Neural progenitor cell (in vitro differentiated cells): ENCODE measurements at regions not wholly inside any gene's neighbourhood (a gene's known extent, or its start where the extent isn't known, plus 50 kb on each side); places are given as distances from the start of the nearest gene placed in this dataset.

ENCODE experiments used
- DNase-seq: peaks from one replicate; pipeline ENCODE4 v3.0.0-alpha.2; 2016; ENCODE audit warnings: low spot score
- H2AFZ ChIP-seq: fragments of 200-600 bp; sonication (generic); replicated peaks from 2 replicates; pipeline ENCODE4 v1.6.1; 2016; ENCODE audit warnings: antibody characterized with exemption
- H3F3A ChIP-seq: fragments of 200-600 bp; sonication (generic); 2 replicates; pipeline ENCODE4 v1.6.1; 2016; ENCODE audit warnings: antibody characterized with exemption, low read depth
- H3K27ac ChIP-seq: fragments of 200-600 bp; sonication (generic); 2 replicates; pipeline ENCODE4 v1.5.1; 2016; ENCODE audit warnings: mild to moderate bottlenecking
- H3K27me3 ChIP-seq: fragments of 200-600 bp; sonication (generic); 2 replicates; pipeline ENCODE4 v1.6.1; 2016; ENCODE audit warnings: mild to moderate bottlenecking, moderate library complexity
- H3K36me3 ChIP-seq: fragments of 200-600 bp; sonication (generic); 2 replicates; pipeline ENCODE4 v1.5.1; 2016
- H3K4me1 ChIP-seq: fragments of 200-600 bp; sonication (generic); 2 replicates; pipeline ENCODE4 v1.6.1; 2016; ENCODE audit warnings: mixed run types
- H3K4me2 ChIP-seq: fragments of 200-600 bp; sonication (generic); 2 replicates; pipeline ENCODE4 v1.6.1; 2016
- H3K4me3 ChIP-seq: fragments of 200-600 bp; sonication (generic); 2 replicates; pipeline ENCODE4 v1.5.1; 2016
- H3K79me2 ChIP-seq: fragments of 200-600 bp; sonication (generic); 2 replicates; pipeline ENCODE4 v1.6.1; 2016; ENCODE audit warnings: low read depth
- H3K9ac ChIP-seq: fragments of 200-600 bp; sonication (generic); 2 replicates; pipeline ENCODE4 v1.6.1; 2016
- H3K9me3 ChIP-seq: fragments of 200-600 bp; sonication (generic); 2 replicates; pipeline ENCODE4 v1.5.1; 2016; ENCODE audit warnings: low read depth
- H4K20me1 ChIP-seq: fragments of 200-600 bp; sonication (generic); 2 replicates; pipeline ENCODE4 v1.6.1; 2016; ENCODE audit warnings: low read depth
- H3K27ac Mint-ChIP-seq: 3 replicates; pipeline ENCODE4 v1.8.0; 2021; ENCODE audit warnings: mixed read lengths
- H3K27me3 Mint-ChIP-seq: 2 replicates; pipeline ENCODE4 v1.8.0; 2022; ENCODE audit warnings: low read depth, mild to moderate bottlenecking, inconsistent platforms, moderate library complexity, mixed read lengths; ENCODE audit not compliant: insufficient read depth
- H3K36me3 Mint-ChIP-seq: 3 replicates; pipeline ENCODE4 v1.8.0; 2021; ENCODE audit warnings: mixed read lengths
- H3K4me1 Mint-ChIP-seq: 3 replicates; pipeline ENCODE4 v1.8.0; 2021; ENCODE audit warnings: mixed read lengths
- H3K4me3 Mint-ChIP-seq: 3 replicates; pipeline ENCODE4 v1.8.0; 2021; ENCODE audit warnings: mild to moderate bottlenecking, moderate library complexity, mixed read lengths
- H3K9me3 Mint-ChIP-seq: 3 replicates; pipeline ENCODE4 v1.8.0; 2020; ENCODE audit warnings: mixed read lengths
- EZH2 ChIP-seq: fragments of 200-600 bp; sonication (generic); IDR thresholded peaks from 2 replicates; pipeline ENCODE4 v1.6.1; 2017; ENCODE audit warnings: antibody characterized with exemption, mild to moderate bottlenecking, moderate library complexity
- EZH2phosphoT487 ChIP-seq: fragments of 200-600 bp; sonication (generic); IDR thresholded peaks from 2 replicates; pipeline ENCODE4 v1.6.1; 2017; ENCODE audit warnings: antibody characterized with exemption
- TF ChIP-seq, protein P1 (sequence below): fragments of 200-600 bp; sonication (generic); IDR thresholded peaks from 2 replicates; pipeline ENCODE4 v1.5.1; 2017; ENCODE audit warnings: antibody characterized with exemption, mild to moderate bottlenecking

DNA sequence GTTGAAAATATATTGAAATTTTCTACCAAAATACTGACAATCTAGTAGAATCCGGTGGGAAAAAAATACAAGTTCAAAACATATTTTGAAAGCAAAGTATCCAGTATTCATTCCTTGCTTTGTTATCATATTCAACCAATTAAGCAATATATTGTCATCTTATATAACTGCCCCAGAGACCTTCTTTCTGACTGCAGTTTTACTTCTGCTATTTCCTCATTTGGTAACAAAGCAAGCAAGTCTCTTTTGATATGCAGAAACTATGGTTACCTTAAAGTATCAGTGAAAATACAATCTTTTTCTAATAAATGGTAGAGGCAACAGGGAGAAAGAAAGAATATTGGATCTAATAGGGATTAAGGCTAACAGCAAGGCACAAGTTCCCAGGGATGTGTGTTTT lies 663.7 kb upstream of the MEF2C start:
- DNase-seq = no peak
- H3K27me3 ChIP-seq = no peaks in the 10 kb centered on the region
- H3K4me3 ChIP-seq = no peak overlapping the region
- no peak overlapping the region for H3K27ac ChIP-seq
- H3K79me2 ChIP-seq = no peaks in the 10 kb centered on the region
- peaks cover 10% of the 10 kb centered on the region for H3K4me1 Mint-ChIP-seq
- H3K9me3 Mint-ChIP-seq = no peaks in the 10 kb centered on the region
- H3K9ac ChIP-seq = no peak overlapping the region
- H2AFZ ChIP-seq = no peak overlapping the region
- peaks cover 2% of the 10 kb centered on the region for H3K27me3 Mint-ChIP-seq
- no peaks in the 10 kb centered on the region for H4K20me1 ChIP-seq
- H3K36me3 ChIP-seq = no peaks in the 10 kb centered on the region
- H3K4me2 ChIP-seq = no peak overlapping the region
- no peaks in the 10 kb centered on the region for H3K36me3 Mint-ChIP-seq
- no peaks in the 10 kb centered on the region for H3K9me3 ChIP-seq
- H3K4me1 ChIP-seq = no peaks in the 10 kb centered on the region
- no peak overlapping the region for H3K4me3 Mint-ChIP-seq
- H3K27ac Mint-ChIP-seq = no peak overlapping the region
- TF ChIP-seq, protein P1, sequence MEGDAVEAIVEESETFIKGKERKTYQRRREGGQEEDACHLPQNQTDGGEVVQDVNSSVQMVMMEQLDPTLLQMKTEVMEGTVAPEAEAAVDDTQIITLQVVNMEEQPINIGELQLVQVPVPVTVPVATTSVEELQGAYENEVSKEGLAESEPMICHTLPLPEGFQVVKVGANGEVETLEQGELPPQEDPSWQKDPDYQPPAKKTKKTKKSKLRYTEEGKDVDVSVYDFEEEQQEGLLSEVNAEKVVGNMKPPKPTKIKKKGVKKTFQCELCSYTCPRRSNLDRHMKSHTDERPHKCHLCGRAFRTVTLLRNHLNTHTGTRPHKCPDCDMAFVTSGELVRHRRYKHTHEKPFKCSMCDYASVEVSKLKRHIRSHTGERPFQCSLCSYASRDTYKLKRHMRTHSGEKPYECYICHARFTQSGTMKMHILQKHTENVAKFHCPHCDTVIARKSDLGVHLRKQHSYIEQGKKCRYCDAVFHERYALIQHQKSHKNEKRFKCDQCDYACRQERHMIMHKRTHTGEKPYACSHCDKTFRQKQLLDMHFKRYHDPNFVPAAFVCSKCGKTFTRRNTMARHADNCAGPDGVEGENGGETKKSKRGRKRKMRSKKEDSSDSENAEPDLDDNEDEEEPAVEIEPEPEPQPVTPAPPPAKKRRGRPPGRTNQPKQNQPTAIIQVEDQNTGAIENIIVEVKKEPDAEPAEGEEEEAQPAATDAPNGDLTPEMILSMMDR = no peak
- TF ChIP-seq EZH2 = no peak
- no peak for TF ChIP-seq EZH2phosphoT487
- no peaks in the 10 kb centered on the region for H3F3A ChIP-seq

DNA sequence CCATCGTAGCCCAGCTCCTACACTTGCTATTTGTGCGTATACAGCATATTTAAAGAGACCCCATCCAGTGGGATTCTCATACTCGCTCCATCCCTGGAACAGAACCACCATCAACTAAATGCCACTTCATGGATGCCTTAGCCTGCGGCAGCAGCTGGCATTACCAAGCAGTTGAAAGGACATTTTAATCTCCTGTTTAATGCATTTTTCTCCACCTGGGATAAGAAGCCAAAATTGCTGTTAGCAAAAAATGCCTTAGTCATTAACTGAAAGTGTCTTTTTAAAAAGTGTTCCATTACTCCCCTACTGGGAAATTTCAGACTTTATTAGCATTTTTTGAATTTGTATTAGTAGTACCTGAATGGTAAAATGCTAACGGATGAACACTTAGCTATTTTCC lies 662.6 kb upstream of the MEF2C start:
- Mint-ChIP-seq H3K27me3 (peaks cover 2% of the 10 kb centered on the region), H3K4me3 (no peak overlapping the region), H3K36me3 (no peaks in the 10 kb centered on the region), H3K9me3 (no peaks in the 10 kb centered on the region), H3K27ac (no peak overlapping the region), H3K4me1 (peaks cover 10% of the 10 kb centered on the region)
- TF ChIP-seq EZH2phosphoT487 (no peak), EZH2 (no peak)
- TF ChIP-seq, protein P1 = no peak
- Histone ChIP-seq H3K36me3 (no peaks in the 10 kb centered on the region), H3F3A (no peaks in the 10 kb centered on the region), H3K4me2 (no peak overlapping the region), H3K4me1 (no peaks in the 10 kb centered on the region), H3K9me3 (no peaks in the 10 kb centered on the region), H4K20me1 (no peaks in the 10 kb centered on the region), H3K4me3 (no peak overlapping the region), H3K9ac (no peak overlapping the region), H3K27me3 (no peaks in the 10 kb centered on the region), H3K79me2 (no peaks in the 10 kb centered on the region), H2AFZ (no peak overlapping the region), H3K27ac (no peak overlapping the region)
- DNase-seq = no peak

DNA sequence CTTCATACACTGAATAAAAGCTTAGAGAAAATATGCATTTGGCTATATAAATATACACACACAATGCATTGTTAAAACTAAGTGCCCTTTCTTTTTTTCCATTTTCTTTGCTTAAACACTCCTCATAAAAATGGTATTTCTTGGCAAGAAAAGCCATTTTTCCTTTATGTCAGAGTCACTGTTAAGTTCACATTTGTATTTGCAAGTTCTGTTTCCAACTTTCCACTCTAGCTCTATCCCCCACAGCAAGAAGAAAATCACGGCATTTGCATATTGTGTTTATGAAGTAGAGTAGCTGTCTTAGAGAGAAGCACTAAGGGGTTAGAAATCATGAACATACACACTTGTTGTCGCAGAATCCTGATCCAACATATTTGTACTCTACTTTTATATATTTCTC lies 662.1 kb upstream of the MEF2C start:
- no peak overlapping the region for H3K4me2 ChIP-seq
- H3K27me3 Mint-ChIP-seq = peaks cover 2% of the 10 kb centered on the region
- H3K9me3 ChIP-seq = no peaks in the 10 kb centered on the region
- H4K20me1 ChIP-seq = no peaks in the 10 kb centered on the region
- H3K79me2 ChIP-seq = no peaks in the 10 kb centered on the region
- H3K4me3 ChIP-seq = no peak overlapping the region
- no peak overlapping the region for H3K4me3 Mint-ChIP-seq
- H3K27me3 ChIP-seq = no peaks in the 10 kb centered on the region
- no peaks in the 10 kb centered on the region for H3K9me3 Mint-ChIP-seq
- H2AFZ ChIP-seq = no peak overlapping the region
- H3F3A ChIP-seq = no peaks in the 10 kb centered on the region
- H3K4me1 ChIP-seq = no peaks in the 10 kb centered on the region
- no peak overlapping the region for H3K9ac ChIP-seq
- no peaks in the 10 kb centered on the region for H3K36me3 ChIP-seq
- no peak overlapping the region for H3K27ac Mint-ChIP-seq
- no peak for TF ChIP-seq EZH2phosphoT487
- no peak for TF ChIP-seq EZH2
- TF ChIP-seq, protein P1 = no peak
- H3K4me1 Mint-ChIP-seq = peaks cover 10% of the 10 kb centered on the region
- no peak overlapping the region for H3K27ac ChIP-seq
- H3K36me3 Mint-ChIP-seq = no peaks in the 10 kb centered on the region
- no peak for DNase-seq

DNA sequence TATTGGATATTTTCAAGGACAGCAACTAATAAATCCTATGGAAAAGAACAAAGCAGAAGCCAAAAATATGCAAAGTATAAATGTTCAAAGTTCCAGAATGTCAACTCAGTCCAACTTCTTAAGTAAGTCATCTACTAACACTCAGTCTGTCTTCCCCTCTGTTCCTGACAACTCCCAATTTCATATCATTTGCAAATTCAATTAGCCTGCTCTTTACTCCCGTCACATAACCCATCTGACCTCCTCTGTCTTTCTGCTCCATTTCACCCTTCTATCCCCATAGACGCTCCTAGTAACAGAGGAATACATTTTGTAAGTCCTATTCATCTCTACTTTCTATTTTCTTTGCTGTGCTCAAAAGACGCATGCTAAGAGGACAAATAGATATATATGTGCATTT lies 659.8 kb upstream of the MEF2C start:
- no peaks in the 10 kb centered on the region for H3K4me1 ChIP-seq
- H3K27me3 ChIP-seq = no peaks in the 10 kb centered on the region
- Mint-ChIP-seq H3K9me3 (no peaks in the 10 kb centered on the region), H3K27me3 (no peaks in the 10 kb centered on the region), H3K4me1 (peaks cover 10% of the 10 kb centered on the region), H3K27ac (no peak overlapping the region), H3K4me3 (no peak overlapping the region), H3K36me3 (no peaks in the 10 kb centered on the region)
- no peaks in the 10 kb centered on the region for H3K36me3 ChIP-seq
- no peaks in the 10 kb centered on the region for H4K20me1 ChIP-seq
- no peak overlapping the region for H3K4me2 ChIP-seq
- H3K27ac ChIP-seq = no peak overlapping the region
- no peaks in the 10 kb centered on the region for H3K79me2 ChIP-seq
- no peak overlapping the region for H3K4me3 ChIP-seq
- H3K9ac ChIP-seq = no peak overlapping the region
- TF ChIP-seq EZH2 (no peak), EZH2phosphoT487 (no peak)
- TF ChIP-seq, protein P1 = no peak
- no peak for DNase-seq
- H2AFZ ChIP-seq = no peak overlapping the region
- no peaks in the 10 kb centered on the region for H3F3A ChIP-seq
- no peaks in the 10 kb centered on the region for H3K9me3 ChIP-seq
